ENCODE measurements at regions not wholly inside any gene's neighbourhood (a gene's known extent, or its start where the extent isn't known, plus 50 kb on each side); places are given as distances from the start of the nearest gene placed in this dataset.
A peak's percentile ranks its signal among the peaks of the same experiment; 100 is the strongest.

- no peaks in the 10 kb centered on the region for H3K4me1 Mint-ChIP-seq
- no peak overlapping the region for H3K4me3 ChIP-seq (ENCODE audit: low read depth, low read length)
- DNase-seq (no peak), ATAC-seq (ENCODE audit: low read depth in 2 of 2) (no peak)
- peaks cover 2% of the 10 kb centered on the region for H3K27me3 ChIP-seq (ENCODE audit: control insufficient read depth, insufficient read depth, low read length)
- H3K36me3 Mint-ChIP-seq = no peaks in the 10 kb centered on the region
- H3K27ac Mint-ChIP-seq = no peak overlapping the region
- no peak overlapping the region for H3K4me3 Mint-ChIP-seq
- H3K27ac ChIP-seq (ENCODE audit: insufficient read depth, low read length, poor library complexity, severe bottlenecking) = no peak overlapping the region
- peaks cover 0 to 5% (median 0%) of the 10 kb centered on the region in 7 donors for H3K9me3 Mint-ChIP-seq
- no peaks in the 10 kb centered on the region for H3K36me3 ChIP-seq (ENCODE audit: control insufficient read depth, insufficient read depth, low read length)
- H3K4me1 ChIP-seq (ENCODE audit: control insufficient read depth, insufficient read depth, low read length, poor library complexity, severe bottlenecking) = no peaks in the 10 kb centered on the region
- no peaks in the 10 kb centered on the region for H3K27me3 Mint-ChIP-seq
- no peaks in the 10 kb centered on the region for H3K9me3 ChIP-seq (ENCODE audit: control insufficient read depth in 2 of 2, low read length in 2 of 2)
Observed at GRCh38 chr3:107110596-107111305, 266.5 kb upstream of the CCDC54 start.

- Mint-ChIP-seq H3K4me3 (no peak overlapping the region), H3K4me1 (no peaks in the 10 kb centered on the region), H3K27me3 (no peaks in the 10 kb centered on the region), H3K9me3 (peaks cover 0 to 4% (median 0%) of the 10 kb centered on the region in 7 donors), H3K36me3 (no peaks in the 10 kb centered on the region), H3K27ac (no peak overlapping the region)
- ATAC-seq (ENCODE audit: low read depth in 2 of 2) = no peak
- Histone ChIP-seq H3K27me3 (ENCODE audit: control insufficient read depth, insufficient read depth, low read length) (peaks cover 2% of the 10 kb centered on the region), H3K9me3 (ENCODE audit: control insufficient read depth in 2 of 2, low read length in 2 of 2) (no peaks in the 10 kb centered on the region), H3K4me1 (ENCODE audit: control insufficient read depth, insufficient read depth, low read length, poor library complexity, severe bottlenecking) (no peaks in the 10 kb centered on the region), H3K4me3 (ENCODE audit: low read depth, low read length) (no peak overlapping the region), H3K27ac (ENCODE audit: insufficient read depth, low read length, poor library complexity, severe bottlenecking) (no peak overlapping the region), H3K36me3 (ENCODE audit: control insufficient read depth, insufficient read depth, low read length) (no peaks in the 10 kb centered on the region)
- DNase-seq = no peak
Observed at GRCh38 chr3:107111872-107112271, 265.4 kb upstream of the CCDC54 start.

- Histone ChIP-seq H3K9me3 (ENCODE audit: control insufficient read depth in 2 of 2, low read length in 2 of 2) (no peaks in the 10 kb centered on the region), H3K27me3 (ENCODE audit: control insufficient read depth, insufficient read depth, low read length) (peaks cover 2% of the 10 kb centered on the region), H3K4me1 (ENCODE audit: control insufficient read depth, insufficient read depth, low read length, poor library complexity, severe bottlenecking) (no peaks in the 10 kb centered on the region), H3K27ac (ENCODE audit: insufficient read depth, low read length, poor library complexity, severe bottlenecking) (no peak overlapping the region), H3K4me3 (ENCODE audit: low read depth, low read length) (no peak overlapping the region), H3K36me3 (ENCODE audit: control insufficient read depth, insufficient read depth, low read length) (no peaks in the 10 kb centered on the region)
- H3K27me3 Mint-ChIP-seq = no peaks in the 10 kb centered on the region
- no peak for ATAC-seq (ENCODE audit: low read depth in 2 of 2)
- H3K4me1 Mint-ChIP-seq = no peaks in the 10 kb centered on the region
- no peaks in the 10 kb centered on the region for H3K36me3 Mint-ChIP-seq
- no peak overlapping the region for H3K4me3 Mint-ChIP-seq
- peaks cover 0 to 4% (median 0%) of the 10 kb centered on the region in 7 donors for H3K9me3 Mint-ChIP-seq
- H3K27ac Mint-ChIP-seq = no peak overlapping the region
- no peak for DNase-seq
Observed at GRCh38 chr3:107112356-107112755, 264.9 kb upstream of the CCDC54 start.

GRCh38 chr3:107116251-107116650 lies 261.0 kb upstream of the CCDC54 start:
- Mint-ChIP-seq H3K27ac (no peak overlapping the region), H3K9me3 (no peaks in the 10 kb centered on the region), H3K36me3 (no peaks in the 10 kb centered on the region), H3K4me1 (no peaks in the 10 kb centered on the region), H3K27me3 (no peaks in the 10 kb centered on the region), H3K4me3 (no peak overlapping the region)
- H3K4me3 ChIP-seq (ENCODE audit: low read depth, low read length) = no peak overlapping the region
- ATAC-seq (ENCODE audit: low read depth in 2 of 2) (no peak), DNase-seq (no peak)
- H3K36me3 ChIP-seq (ENCODE audit: control insufficient read depth, insufficient read depth, low read length) = no peaks in the 10 kb centered on the region
- no peaks in the 10 kb centered on the region for H3K27me3 ChIP-seq (ENCODE audit: control insufficient read depth, insufficient read depth, low read length)
- H3K4me1 ChIP-seq (ENCODE audit: control insufficient read depth, insufficient read depth, low read length, poor library complexity, severe bottlenecking) = no peaks in the 10 kb centered on the region
- H3K9me3 ChIP-seq (ENCODE audit: control insufficient read depth in 2 of 2, low read length in 2 of 2) = no peaks in the 10 kb centered on the region
- H3K27ac ChIP-seq (ENCODE audit: insufficient read depth, low read length, poor library complexity, severe bottlenecking) = no peak overlapping the region

- Mint-ChIP-seq H3K4me3 (no peak overlapping the region), H3K9me3 (no peaks in the 10 kb centered on the region)
Observed at GRCh38 chr3:107117156-107117555, 260.1 kb upstream of the CCDC54 start.

GRCh38 chr3:107117922-107118536 lies 259.2 kb upstream of the CCDC54 start:
- Mint-ChIP-seq H3K27me3 (no peaks in the 10 kb centered on the region), H3K9me3 (peaks cover 0 to 3% (median 0%) of the 10 kb centered on the region in 7 donors), H3K27ac (no peak overlapping the region), H3K4me1 (no peaks in the 10 kb centered on the region), H3K36me3 (no peaks in the 10 kb centered on the region), H3K4me3 (no peak overlapping the region)
- H3K27me3 ChIP-seq (ENCODE audit: control insufficient read depth, insufficient read depth, low read length) = no peaks in the 10 kb centered on the region
- no peaks in the 10 kb centered on the region for H3K36me3 ChIP-seq (ENCODE audit: control insufficient read depth, insufficient read depth, low read length)
- ATAC-seq (ENCODE audit: low read depth in 2 of 2) = no peak
- H3K27ac ChIP-seq (ENCODE audit: insufficient read depth, low read length, poor library complexity, severe bottlenecking) = no peak overlapping the region
- no peak overlapping the region for H3K4me3 ChIP-seq (ENCODE audit: low read depth, low read length)
- DNase-seq = peak in 1 of 3 donors; percentile 8
- H3K4me1 ChIP-seq (ENCODE audit: control insufficient read depth, insufficient read depth, low read length, poor library complexity, severe bottlenecking) = no peaks in the 10 kb centered on the region
- H3K9me3 ChIP-seq (ENCODE audit: control insufficient read depth in 2 of 2, low read length in 2 of 2) = no peaks in the 10 kb centered on the region

More at GRCh38 chr3:107117156-107117555, 260.1 kb upstream of the CCDC54 start:
- Histone ChIP-seq H3K4me3 (ENCODE audit: low read depth, low read length) (no peak overlapping the region), H3K27ac (ENCODE audit: insufficient read depth, low read length, poor library complexity, severe bottlenecking) (no peak overlapping the region), H3K36me3 (ENCODE audit: control insufficient read depth, insufficient read depth, low read length) (no peaks in the 10 kb centered on the region), H3K4me1 (ENCODE audit: control insufficient read depth, insufficient read depth, low read length, poor library complexity, severe bottlenecking) (no peaks in the 10 kb centered on the region), H3K9me3 (ENCODE audit: control insufficient read depth in 2 of 2, low read length in 2 of 2) (no peaks in the 10 kb centered on the region), H3K27me3 (ENCODE audit: control insufficient read depth, insufficient read depth, low read length) (no peaks in the 10 kb centered on the region)
- H3K4me1 Mint-ChIP-seq = no peaks in the 10 kb centered on the region
- H3K27ac Mint-ChIP-seq = no peak overlapping the region
- DNase-seq (no peak), ATAC-seq (ENCODE audit: low read depth in 2 of 2) (no peak)
- no peaks in the 10 kb centered on the region for H3K36me3 Mint-ChIP-seq
- H3K27me3 Mint-ChIP-seq = no peaks in the 10 kb centered on the region

GRCh38 chr3:107124885-107125284 lies 252.4 kb upstream of the CCDC54 start:
- Mint-ChIP-seq H3K9me3 (peaks cover 0 to 3% (median 0%) of the 10 kb centered on the region in 7 donors), H3K27ac (no peak overlapping the region), H3K36me3 (no peaks in the 10 kb centered on the region), H3K4me3 (no peak overlapping the region), H3K27me3 (peaks cover 13% of the 10 kb centered on the region), H3K4me1 (peaks cover 0 to 4% (median 0%) of the 10 kb centered on the region in 4 donors)
- no peak for ATAC-seq (ENCODE audit: low read depth in 2 of 2)
- H3K4me1 ChIP-seq (ENCODE audit: control insufficient read depth, insufficient read depth, low read length, poor library complexity, severe bottlenecking) = no peaks in the 10 kb centered on the region
- no peaks in the 10 kb centered on the region for H3K36me3 ChIP-seq (ENCODE audit: control insufficient read depth, insufficient read depth, low read length)
- H3K27me3 ChIP-seq (ENCODE audit: control insufficient read depth, insufficient read depth, low read length) = no peaks in the 10 kb centered on the region
- H3K9me3 ChIP-seq (ENCODE audit: control insufficient read depth in 2 of 2, low read length in 2 of 2) = no peaks in the 10 kb centered on the region
- H3K4me3 ChIP-seq (ENCODE audit: low read depth, low read length) = no peak overlapping the region
- no peak for DNase-seq
- H3K27ac ChIP-seq (ENCODE audit: insufficient read depth, low read length, poor library complexity, severe bottlenecking) = no peak overlapping the region

GRCh38 chr3:107128946-107129345 lies 248.3 kb upstream of the CCDC54 start:
- Mint-ChIP-seq H3K36me3 (no peaks in the 10 kb centered on the region), H3K27me3 (peaks cover 13% of the 10 kb centered on the region), H3K9me3 (peaks cover 0 to 4% (median 2%) of the 10 kb centered on the region in 7 donors), H3K4me3 (no peak overlapping the region), H3K4me1 (peaks cover 0 to 4% (median 0%) of the 10 kb centered on the region in 4 donors), H3K27ac (no peak overlapping the region)
- no peaks in the 10 kb centered on the region for H3K36me3 ChIP-seq (ENCODE audit: control insufficient read depth, insufficient read depth, low read length)
- H3K9me3 ChIP-seq (ENCODE audit: control insufficient read depth in 2 of 2, low read length in 2 of 2) = no peaks in the 10 kb centered on the region
- H3K27ac ChIP-seq (ENCODE audit: insufficient read depth, low read length, poor library complexity, severe bottlenecking) = no peak overlapping the region
- H3K4me1 ChIP-seq (ENCODE audit: control insufficient read depth, insufficient read depth, low read length, poor library complexity, severe bottlenecking) = no peaks in the 10 kb centered on the region
- ATAC-seq (ENCODE audit: low read depth in 2 of 2) (no peak), DNase-seq (no peak)
- H3K4me3 ChIP-seq (ENCODE audit: low read depth, low read length) = no peak overlapping the region
- H3K27me3 ChIP-seq (ENCODE audit: control insufficient read depth, insufficient read depth, low read length) = no peaks in the 10 kb centered on the region
